ENCODE measurements at regions not wholly inside any gene's neighbourhood (a gene's known extent, or its start where the extent isn't known, plus 50 kb on each side); places are given as distances from the start of the nearest gene placed in this dataset.

DNA sequence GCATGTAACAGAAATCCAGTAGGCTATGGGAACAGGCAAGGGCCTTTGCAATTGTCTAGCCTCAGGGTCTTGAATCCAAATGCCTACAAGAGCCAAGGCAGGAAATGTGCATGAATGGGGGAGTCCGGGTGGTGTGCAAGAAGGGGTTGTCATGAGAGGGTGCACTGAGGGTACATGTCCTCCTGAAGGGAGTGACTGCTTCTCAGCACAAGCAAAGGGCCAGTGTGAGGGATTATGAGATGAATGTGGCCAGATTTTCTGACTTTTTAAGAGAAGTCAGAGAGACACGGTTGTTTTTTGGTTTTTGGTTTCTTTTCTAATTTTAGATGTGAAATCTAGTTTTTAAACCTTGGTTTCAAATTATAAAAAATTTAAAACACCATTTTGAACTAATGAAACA, 76.5 kb upstream of the LSM6 start:
- Histone ChIP-seq H4K20me1 (ENCODE audit: control insufficient read depth, extremely low read depth, insufficient read depth, low read length) (no peaks in the 10 kb centered on the region), H3K4me2 (ENCODE audit: control insufficient read depth, extremely low read depth, insufficient read depth, low read depth, low read length) (no peak overlapping the region), H3K36me3 (ENCODE audit: control insufficient read depth in 2 of 2, extremely low read depth in 1 of 2, insufficient read depth in 2 of 2, low read length in 2 of 2) (no peaks in the 10 kb centered on the region), H2AFZ (ENCODE audit: control insufficient read depth, low read length) (no peak overlapping the region), H3K9ac (ENCODE audit: control insufficient read depth, extremely low read depth, insufficient read depth, low read length) (no peak overlapping the region), H3K9me3 (ENCODE audit: control insufficient read depth, low read depth, low read length) (no peaks in the 10 kb centered on the region), H3K4me3 (ENCODE audit: control insufficient read depth in 2 of 3, extremely low read depth in 1 of 3, insufficient read depth in 2 of 3, low read depth in 1 of 3, low read length in 3 of 3) (no peak overlapping the region), H3K79me2 (ENCODE audit: control insufficient read depth, insufficient read depth, low read length) (no peaks in the 10 kb centered on the region), H3K27me3 (ENCODE audit: control insufficient read depth, extremely low read depth, insufficient read depth, low read length) (no peaks in the 10 kb centered on the region), H3K9me1 (ENCODE audit: control insufficient read depth, extremely low read depth, insufficient read depth, low read length) (no peaks in the 10 kb centered on the region), H3K4me1 (ENCODE audit: control insufficient read depth, extremely low read depth, insufficient read depth, low read length) (no peaks in the 10 kb centered on the region), H3K27ac (ENCODE audit: control insufficient read depth, insufficient read depth, low read length) (no peak overlapping the region)
- no peak for DNase-seq (ENCODE audit: low read depth, low spot score)
- no peak for FAIRE-seq
- dilution Hi-C loops (cut with MboI; ENCODE audit: extremely low pct_ligation_motif_present, low sequenced_read_pairs) = no loop called here
- no peak for TF ChIP-seq EZH2 (IDR thresholded peaks at IDR 0.05; ENCODE audit: low read length)
- TF ChIP-seq, protein P1, sequence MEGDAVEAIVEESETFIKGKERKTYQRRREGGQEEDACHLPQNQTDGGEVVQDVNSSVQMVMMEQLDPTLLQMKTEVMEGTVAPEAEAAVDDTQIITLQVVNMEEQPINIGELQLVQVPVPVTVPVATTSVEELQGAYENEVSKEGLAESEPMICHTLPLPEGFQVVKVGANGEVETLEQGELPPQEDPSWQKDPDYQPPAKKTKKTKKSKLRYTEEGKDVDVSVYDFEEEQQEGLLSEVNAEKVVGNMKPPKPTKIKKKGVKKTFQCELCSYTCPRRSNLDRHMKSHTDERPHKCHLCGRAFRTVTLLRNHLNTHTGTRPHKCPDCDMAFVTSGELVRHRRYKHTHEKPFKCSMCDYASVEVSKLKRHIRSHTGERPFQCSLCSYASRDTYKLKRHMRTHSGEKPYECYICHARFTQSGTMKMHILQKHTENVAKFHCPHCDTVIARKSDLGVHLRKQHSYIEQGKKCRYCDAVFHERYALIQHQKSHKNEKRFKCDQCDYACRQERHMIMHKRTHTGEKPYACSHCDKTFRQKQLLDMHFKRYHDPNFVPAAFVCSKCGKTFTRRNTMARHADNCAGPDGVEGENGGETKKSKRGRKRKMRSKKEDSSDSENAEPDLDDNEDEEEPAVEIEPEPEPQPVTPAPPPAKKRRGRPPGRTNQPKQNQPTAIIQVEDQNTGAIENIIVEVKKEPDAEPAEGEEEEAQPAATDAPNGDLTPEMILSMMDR (optimal IDR thresholded peaks at IDR 0.05 in 1 of 3, IDR thresholded peaks at IDR 0.05 in 1 of 3, conservative IDR thresholded peaks at IDR 0.05 in 1 of 3; ENCODE audit: extremely low read depth in 1 of 3, insufficient read depth in 2 of 3, low read length in 3 of 3) = no peak

DNA sequence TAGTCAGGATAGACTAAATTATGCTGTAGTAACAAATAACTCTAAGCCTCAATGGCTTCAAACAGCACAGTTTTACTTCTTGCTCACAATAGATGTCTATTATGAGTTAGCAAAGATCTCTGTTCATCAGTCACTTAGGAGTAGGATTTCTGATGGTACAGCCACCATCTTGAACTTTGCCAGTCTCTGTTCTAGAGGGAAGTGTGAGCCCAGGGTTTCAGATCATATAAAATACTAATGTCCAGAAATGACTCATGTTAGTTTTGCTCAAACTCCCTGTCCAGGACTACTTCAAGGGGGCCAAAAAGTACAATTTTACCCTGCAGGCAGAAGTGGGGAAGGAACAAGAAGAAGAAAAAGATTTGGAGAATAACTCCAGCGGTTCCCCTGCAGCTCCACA, 77.1 kb upstream of the LSM6 start:
- Histone ChIP-seq H3K36me3 (ENCODE audit: control insufficient read depth in 2 of 2, extremely low read depth in 1 of 2, insufficient read depth in 2 of 2, low read length in 2 of 2) (no peaks in the 10 kb centered on the region), H3K4me1 (ENCODE audit: control insufficient read depth, extremely low read depth, insufficient read depth, low read length) (no peaks in the 10 kb centered on the region), H3K9me1 (ENCODE audit: control insufficient read depth, extremely low read depth, insufficient read depth, low read length) (no peaks in the 10 kb centered on the region), H2AFZ (ENCODE audit: control insufficient read depth, low read length) (no peak overlapping the region), H4K20me1 (ENCODE audit: control insufficient read depth, extremely low read depth, insufficient read depth, low read length) (no peaks in the 10 kb centered on the region), H3K4me3 (ENCODE audit: control insufficient read depth in 2 of 3, extremely low read depth in 1 of 3, insufficient read depth in 2 of 3, low read depth in 1 of 3, low read length in 3 of 3) (no peak overlapping the region), H3K9ac (ENCODE audit: control insufficient read depth, extremely low read depth, insufficient read depth, low read length) (no peak overlapping the region), H3K27ac (ENCODE audit: control insufficient read depth, insufficient read depth, low read length) (no peak overlapping the region), H3K4me2 (ENCODE audit: control insufficient read depth, extremely low read depth, insufficient read depth, low read depth, low read length) (no peak overlapping the region), H3K79me2 (ENCODE audit: control insufficient read depth, insufficient read depth, low read length) (no peaks in the 10 kb centered on the region), H3K9me3 (ENCODE audit: control insufficient read depth, low read depth, low read length) (no peaks in the 10 kb centered on the region), H3K27me3 (ENCODE audit: control insufficient read depth, extremely low read depth, insufficient read depth, low read length) (no peaks in the 10 kb centered on the region)
- TF ChIP-seq, protein P1 (optimal IDR thresholded peaks at IDR 0.05 in 1 of 3, IDR thresholded peaks at IDR 0.05 in 1 of 3, conservative IDR thresholded peaks at IDR 0.05 in 1 of 3; ENCODE audit: extremely low read depth in 1 of 3, insufficient read depth in 2 of 3, low read length in 3 of 3) = no peak
- no peak for TF ChIP-seq EZH2 (IDR thresholded peaks at IDR 0.05; ENCODE audit: low read length)
- no peak for FAIRE-seq
- DNase-seq (ENCODE audit: low read depth, low spot score) = no peak
- dilution Hi-C loops (cut with MboI; ENCODE audit: extremely low pct_ligation_motif_present, low sequenced_read_pairs) = no loop called here

All from keratinocyte (primary cell).